Astrocyte of the spinal cord (primary cell): ENCODE measurements at regions not wholly inside any gene's neighbourhood (a gene's known extent, or its start where the extent isn't known, plus 50 kb on each side); places are given as distances from the start of the nearest gene placed in this dataset.

Experiments used
- DNase-seq: peaks from one replicate; pipeline ENCODE4 v3.0.0; 2011; ENCODE audit warnings: low read depth, low spot score
- H3K4me3 ChIP-seq: 2 replicates; pipeline ENCODE4 v1.5.1; 2011; ENCODE audit warnings: low read depth, mild to moderate bottlenecking, low read length, moderate library complexity
- CTCF ChIP-seq: IDR thresholded peaks from 2 replicates; pipeline ENCODE4 v1.5.1; 2012; ENCODE audit warnings: low read depth, mild to moderate bottlenecking, low read length, inconsistent platforms
- in situ Hi-C: cut with HindIII; loops from 2 replicates; pipeline ENCODE4 v1.10.0; 2017; ENCODE audit warnings: low sequenced_read_pairs

- in situ Hi-C loops, result no loop called here
- no peak for TF ChIP-seq CTCF
- DNase-seq, result no peak
- H3K4me3 ChIP-seq, result no peak overlapping the region
These were observed 134.8 kb upstream of the ARHGAP5 start for GRCh38 chr14:31942166-31942841.

- no peak for TF ChIP-seq CTCF
- H3K4me3 ChIP-seq, result no peak overlapping the region
- in situ Hi-C loops, result no loop called here
- no peak for DNase-seq
These were observed 133.8 kb upstream of the ARHGAP5 start for GRCh38 chr14:31943217-31943799.

- no peak for DNase-seq
- no peak overlapping the region for H3K4me3 ChIP-seq
- TF ChIP-seq CTCF, result no peak
- in situ Hi-C loops, result no loop called here
These were observed 133.2 kb upstream of the ARHGAP5 start for GRCh38 chr14:31943861-31944255.

GRCh38 chr14:31944256-31945073 is 132.6 kb upstream of the ARHGAP5 start:
- TF ChIP-seq CTCF, result no peak
- no peak for DNase-seq
- H3K4me3 ChIP-seq, result no peak overlapping the region
- in situ Hi-C loops, result no loop called here

GRCh38 chr14:31945074-31945613 is 132.0 kb upstream of the ARHGAP5 start:
- DNase-seq, result no peak
- in situ Hi-C loops, result no loop called here
- TF ChIP-seq CTCF, result no peak
- H3K4me3 ChIP-seq, result no peak overlapping the region

GRCh38 chr14:31945701-31946100 is 131.4 kb upstream of the ARHGAP5 start:
- in situ Hi-C loops, result no loop called here
- no peak for DNase-seq
- H3K4me3 ChIP-seq, result no peak overlapping the region
- no peak for TF ChIP-seq CTCF
